ENCODE measurements at regions not wholly inside any gene's neighbourhood (a gene's known extent, or its start where the extent isn't known, plus 50 kb on each side); places are given as distances from the start of the nearest gene placed in this dataset.
A peak's percentile ranks its signal among the peaks of the same experiment; 100 is the strongest.

GRCh38 chr7:41760293-41760692, 57.4 kb upstream of the INHBA start:
- no peak overlapping the region for H3K9ac ChIP-seq (ENCODE audit: low read length)
- H3K36me3 ChIP-seq (ENCODE audit: insufficient read depth, low read length), result no peaks in the 10 kb centered on the region
- H3K4me1 ChIP-seq (ENCODE audit: low read length), result no peaks in the 10 kb centered on the region
- H2AFZ ChIP-seq (ENCODE audit: low read length), result no peak overlapping the region
- H3K27ac ChIP-seq (ENCODE audit: low read length), result no peak overlapping the region
- no peak overlapping the region for H3K4me2 ChIP-seq (ENCODE audit: low read depth, low read length, poor library complexity, severe bottlenecking)
- H3K9me3 ChIP-seq (ENCODE audit: low read length), result no peaks in the 10 kb centered on the region; the same call in none of the 2 replicates
- DNase-seq, result no peak
- no peaks in the 10 kb centered on the region for H3K79me2 ChIP-seq (ENCODE audit: low read length)
- no peak overlapping the region for H3K4me3 ChIP-seq (ENCODE audit: low read length)
- H4K20me1 ChIP-seq (ENCODE audit: insufficient read depth, low read depth, low read length), result no peaks in the 10 kb centered on the region
- H3K27me3 ChIP-seq (ENCODE audit: low read length), result peaks cover 4% of the 10 kb centered on the region; the same call in 1 of the 2 replicates
- no peaks in the 10 kb centered on the region for H3K9me2 ChIP-seq (replicated peaks; ENCODE audit: insufficient read depth, low read length)

- Histone ChIP-seq H3K9me3 (ENCODE audit: low read length) (peaks cover 8% of the 10 kb centered on the region), H3K4me3 (ENCODE audit: low read length) (no peak overlapping the region), H3K9me2 (replicated peaks; ENCODE audit: insufficient read depth, low read length) (no peaks in the 10 kb centered on the region), H3K27me3 (ENCODE audit: low read length) (peaks cover 4% of the 10 kb centered on the region), H3K36me3 (ENCODE audit: insufficient read depth, low read length) (no peaks in the 10 kb centered on the region), H3K4me1 (ENCODE audit: low read length) (no peaks in the 10 kb centered on the region), H3K27ac (ENCODE audit: low read length) (no peak overlapping the region), H2AFZ (ENCODE audit: low read length) (no peak overlapping the region), H3K9ac (ENCODE audit: low read length) (no peak overlapping the region), H3K79me2 (ENCODE audit: low read length) (no peaks in the 10 kb centered on the region), H4K20me1 (ENCODE audit: insufficient read depth, low read depth, low read length) (no peaks in the 10 kb centered on the region), H3K4me2 (ENCODE audit: low read depth, low read length, poor library complexity, severe bottlenecking) (no peak overlapping the region)
- DNase-seq, result no peak
These were observed 55.4 kb upstream of the INHBA start for GRCh38 chr7:41758321-41758720.

- Histone ChIP-seq H3K9me2 (replicated peaks; ENCODE audit: insufficient read depth, low read length) (no peaks in the 10 kb centered on the region), H3K36me3 (ENCODE audit: insufficient read depth, low read length) (no peaks in the 10 kb centered on the region), H3K4me1 (ENCODE audit: low read length) (no peaks in the 10 kb centered on the region), H3K9me3 (ENCODE audit: low read length) (peaks cover 8% of the 10 kb centered on the region), H2AFZ (ENCODE audit: low read length) (no peak overlapping the region), H3K9ac (ENCODE audit: low read length) (no peak overlapping the region), H4K20me1 (ENCODE audit: insufficient read depth, low read depth, low read length) (no peaks in the 10 kb centered on the region), H3K4me3 (ENCODE audit: low read length) (no peak overlapping the region), H3K79me2 (ENCODE audit: low read length) (no peaks in the 10 kb centered on the region), H3K4me2 (ENCODE audit: low read depth, low read length, poor library complexity, severe bottlenecking) (no peak overlapping the region), H3K27ac (ENCODE audit: low read length) (no peak overlapping the region), H3K27me3 (ENCODE audit: low read length) (peaks cover 4% of the 10 kb centered on the region)
- no peak for DNase-seq
These were observed 53.8 kb upstream of the INHBA start for GRCh38 chr7:41756650-41757182.

- Histone ChIP-seq H3K79me2 (ENCODE audit: low read length) (no peaks in the 10 kb centered on the region), H3K4me2 (ENCODE audit: low read depth, low read length, poor library complexity, severe bottlenecking) (no peak overlapping the region), H3K4me3 (ENCODE audit: low read length) (no peak overlapping the region), H3K9me3 (ENCODE audit: low read length) (peaks cover 8% of the 10 kb centered on the region), H3K9me2 (replicated peaks; ENCODE audit: insufficient read depth, low read length) (no peaks in the 10 kb centered on the region), H3K9ac (ENCODE audit: low read length) (no peak overlapping the region), H4K20me1 (ENCODE audit: insufficient read depth, low read depth, low read length) (no peaks in the 10 kb centered on the region), H3K27me3 (ENCODE audit: low read length) (no peaks in the 10 kb centered on the region; the same call in 1 of the 2 replicates), H3K36me3 (ENCODE audit: insufficient read depth, low read length) (no peaks in the 10 kb centered on the region), H2AFZ (ENCODE audit: low read length) (no peak overlapping the region), H3K4me1 (ENCODE audit: low read length) (no peaks in the 10 kb centered on the region), H3K27ac (ENCODE audit: low read length) (no peak overlapping the region)
- peak; percentile 46 for DNase-seq
These were observed 52.2 kb upstream of the INHBA start for GRCh38 chr7:41755096-41755495.

GRCh38 chr7:41754046-41754445, 51.2 kb upstream of the INHBA start:
- no peak for DNase-seq
- no peaks in the 10 kb centered on the region for H4K20me1 ChIP-seq (ENCODE audit: insufficient read depth, low read depth, low read length)
- no peak overlapping the region for H3K9ac ChIP-seq (ENCODE audit: low read length)
- H3K4me1 ChIP-seq (ENCODE audit: low read length), result no peaks in the 10 kb centered on the region
- no peaks in the 10 kb centered on the region for H3K79me2 ChIP-seq (ENCODE audit: low read length)
- H3K9me2 ChIP-seq (replicated peaks; ENCODE audit: insufficient read depth, low read length), result no peaks in the 10 kb centered on the region
- H3K4me2 ChIP-seq (ENCODE audit: low read depth, low read length, poor library complexity, severe bottlenecking), result no peak overlapping the region
- no peaks in the 10 kb centered on the region; the same call in 1 of the 2 replicates for H3K27me3 ChIP-seq (ENCODE audit: low read length)
- H2AFZ ChIP-seq (ENCODE audit: low read length), result no peak overlapping the region
- H3K9me3 ChIP-seq (ENCODE audit: low read length), result peaks cover 8% of the 10 kb centered on the region
- H3K36me3 ChIP-seq (ENCODE audit: insufficient read depth, low read length), result no peaks in the 10 kb centered on the region
- no peak overlapping the region for H3K27ac ChIP-seq (ENCODE audit: low read length)
- H3K4me3 ChIP-seq (ENCODE audit: low read length), result no peak overlapping the region
